ENCODE measurements at regions not wholly inside any gene's neighbourhood (a gene's known extent, or its start where the extent isn't known, plus 50 kb on each side); places are given as distances from the start of the nearest gene placed in this dataset.

- no peak for DNase-seq
These were observed 178.8 kb downstream of the IBTK start for GRCh38 chr6:82068721-82069120.

- DNase-seq: no peak
These were observed 180.5 kb downstream of the IBTK start for GRCh38 chr6:82066991-82067411.

GRCh38 chr6:82066196-82066595, 181.3 kb downstream of the IBTK start:
- no peak for DNase-seq

GRCh38 chr6:82063574-82063973, 184.0 kb downstream of the IBTK start:
- DNase-seq: no peak

GRCh38 chr6:82062219-82062618, 185.3 kb downstream of the IBTK start:
- DNase-seq: no peak

GRCh38 chr6:82057846-82058554, 189.5 kb downstream of the IBTK start:
- no peak for DNase-seq

- DNase-seq: no peak
These were observed 191.0 kb downstream of the IBTK start for GRCh38 chr6:82056567-82056966.

- DNase-seq: no peak
These were observed 201.4 kb downstream of the IBTK start for GRCh38 chr6:82045965-82046756.

- DNase-seq: peak; percentile 27
These were observed 206.9 kb downstream of the IBTK start for GRCh38 chr6:82040405-82041221.

- DNase-seq: no peak
These were observed 208.9 kb downstream of the IBTK start for GRCh38 chr6:82038631-82039030.

GRCh38 chr6:82035526-82035925, 212.0 kb downstream of the IBTK start:
- no peak for DNase-seq

- no peak for DNase-seq
These were observed 213.8 kb downstream of the IBTK start for GRCh38 chr6:82033631-82034211.

- DNase-seq: no peak
These were observed 215.1 kb downstream of the IBTK start for GRCh38 chr6:82032444-82032843.

- no peak for DNase-seq
These were observed 216.6 kb downstream of the IBTK start for GRCh38 chr6:82030761-82031503.

- DNase-seq: no peak
These were observed 217.2 kb downstream of the IBTK start for GRCh38 chr6:82030301-82030700.

GRCh38 chr6:82025271-82025670, 222.3 kb downstream of the IBTK start:
- no peak for DNase-seq

- no peak for DNase-seq
These were observed 224.9 kb downstream of the IBTK start for GRCh38 chr6:82022614-82023129.

GRCh38 chr6:82017773-82018172, 229.8 kb downstream of the IBTK start:
- DNase-seq: no peak

GRCh38 chr6:82017288-82017687, 230.3 kb downstream of the IBTK start:
- DNase-seq: no peak

GRCh38 chr6:82015526-82015925, 232.0 kb downstream of the IBTK start:
- peak; percentile 50 for DNase-seq

- no peak for DNase-seq
These were observed 232.5 kb downstream of the IBTK start for GRCh38 chr6:82015043-82015442.
